Upper lobe of right lung (tissue), 1 donor: ENCODE measurements at regions not wholly inside any gene's neighbourhood (a gene's known extent, or its start where the extent isn't known, plus 50 kb on each side); places are given as distances from the start of the nearest gene placed in this dataset.

ENCODE experiments used
- ATAC-seq: fragments of 200-7000 bp; cut with Tn5 transposase; one replicate; pipeline ENCODE4 v1.9.1; 2020; ENCODE audit warnings: mild to moderate bottlenecking, moderate library complexity
- DNase-seq: peaks from one replicate; pipeline ENCODE4 v3.0.0-alpha.2; 2020
- H3K27ac ChIP-seq: fragments of 200-600 bp; one replicate; pipeline ENCODE4 v1.8.0; 2022
- H3K27me3 ChIP-seq: fragments of 200-600 bp; one replicate; pipeline ENCODE4 v1.8.0; 2022; ENCODE audit warnings: mild to moderate bottlenecking
- H3K36me3 ChIP-seq: fragments of 200-600 bp; one replicate; pipeline ENCODE4 v1.8.0; 2022
- H3K4me1 ChIP-seq: fragments of 200-600 bp; one replicate; pipeline ENCODE4 v1.8.0; 2022
- H3K4me3 ChIP-seq: fragments of 200-600 bp; one replicate; pipeline ENCODE4 v1.8.0; 2022; ENCODE audit warnings: mild to moderate bottlenecking
- H3K9me3 ChIP-seq: fragments of 200-600 bp; one replicate; pipeline ENCODE4 v1.8.0; 2022
- intact Hi-C: fragments of 100-400 bp; cut with DNase I; formaldehyde crosslinking; loops from one replicate; pipeline ENCODE4 v1.11.0; 2022
- TF ChIP-seq, protein P1 (sequence below): fragments of 200-600 bp; IDR thresholded peaks from one replicate; pipeline ENCODE4 v1.8.0; 2022; ENCODE audit warnings: antibody characterized with exemption
- donor health status: DM: no; HTN: yes; CAD: no; lungs with severe emphysema.

DNA sequence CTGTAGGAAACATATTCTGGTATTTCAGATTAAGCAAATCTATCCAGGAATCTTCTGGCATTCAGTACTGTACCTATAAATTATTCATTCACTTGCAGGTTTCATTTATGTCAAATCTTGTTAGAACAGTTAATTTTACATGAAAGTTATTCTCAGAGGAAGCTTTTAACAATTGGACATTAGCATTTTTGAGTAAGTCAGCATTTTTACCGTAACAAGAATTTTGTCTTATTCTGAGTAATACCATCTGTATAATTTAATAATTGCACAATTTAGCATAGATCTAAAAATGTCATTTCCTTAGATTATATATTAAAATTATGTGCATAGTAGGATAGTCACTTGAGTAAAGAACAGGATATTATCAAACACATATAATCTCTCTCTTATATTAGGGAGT lies 764.8 kb upstream of the LRFN5 start:
- Histone ChIP-seq H3K27me3 (no peaks in the 10 kb centered on the region), H3K27ac (no peak overlapping the region), H3K4me3 (no peak overlapping the region), H3K4me1 (no peaks in the 10 kb centered on the region), H3K9me3 (no peaks in the 10 kb centered on the region), H3K36me3 (no peaks in the 10 kb centered on the region)
- no peak for ATAC-seq
- intact Hi-C loops: no loop called here
- no peak for DNase-seq
- TF ChIP-seq, protein P1, sequence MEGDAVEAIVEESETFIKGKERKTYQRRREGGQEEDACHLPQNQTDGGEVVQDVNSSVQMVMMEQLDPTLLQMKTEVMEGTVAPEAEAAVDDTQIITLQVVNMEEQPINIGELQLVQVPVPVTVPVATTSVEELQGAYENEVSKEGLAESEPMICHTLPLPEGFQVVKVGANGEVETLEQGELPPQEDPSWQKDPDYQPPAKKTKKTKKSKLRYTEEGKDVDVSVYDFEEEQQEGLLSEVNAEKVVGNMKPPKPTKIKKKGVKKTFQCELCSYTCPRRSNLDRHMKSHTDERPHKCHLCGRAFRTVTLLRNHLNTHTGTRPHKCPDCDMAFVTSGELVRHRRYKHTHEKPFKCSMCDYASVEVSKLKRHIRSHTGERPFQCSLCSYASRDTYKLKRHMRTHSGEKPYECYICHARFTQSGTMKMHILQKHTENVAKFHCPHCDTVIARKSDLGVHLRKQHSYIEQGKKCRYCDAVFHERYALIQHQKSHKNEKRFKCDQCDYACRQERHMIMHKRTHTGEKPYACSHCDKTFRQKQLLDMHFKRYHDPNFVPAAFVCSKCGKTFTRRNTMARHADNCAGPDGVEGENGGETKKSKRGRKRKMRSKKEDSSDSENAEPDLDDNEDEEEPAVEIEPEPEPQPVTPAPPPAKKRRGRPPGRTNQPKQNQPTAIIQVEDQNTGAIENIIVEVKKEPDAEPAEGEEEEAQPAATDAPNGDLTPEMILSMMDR: no peak

DNA sequence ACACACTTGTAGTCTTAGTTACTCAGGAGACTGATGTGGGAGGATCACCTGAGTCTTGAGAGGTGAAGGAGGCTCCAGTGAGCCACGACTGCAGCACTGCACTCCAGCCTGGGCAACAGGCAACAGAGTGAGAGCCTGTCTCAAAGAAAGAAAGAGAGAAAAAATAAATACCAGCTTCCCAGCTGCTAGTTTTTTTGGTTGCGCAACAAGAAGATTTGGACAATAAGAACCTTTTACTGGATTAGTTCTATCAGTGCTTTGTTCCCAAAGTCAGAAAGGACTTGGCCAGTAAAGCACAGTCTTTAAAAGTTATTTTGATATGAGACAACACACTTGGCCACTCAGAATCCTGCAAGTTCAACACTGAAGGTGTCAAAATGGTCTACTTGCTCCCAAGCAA lies 768.1 kb upstream of the LRFN5 start:
- Histone ChIP-seq H3K27ac (no peak overlapping the region), H3K27me3 (no peaks in the 10 kb centered on the region), H3K4me1 (no peaks in the 10 kb centered on the region), H3K9me3 (no peaks in the 10 kb centered on the region), H3K36me3 (no peaks in the 10 kb centered on the region), H3K4me3 (no peak overlapping the region)
- TF ChIP-seq, protein P1: no peak
- intact Hi-C loops: no loop called here
- ATAC-seq (no peak), DNase-seq (no peak)

DNA sequence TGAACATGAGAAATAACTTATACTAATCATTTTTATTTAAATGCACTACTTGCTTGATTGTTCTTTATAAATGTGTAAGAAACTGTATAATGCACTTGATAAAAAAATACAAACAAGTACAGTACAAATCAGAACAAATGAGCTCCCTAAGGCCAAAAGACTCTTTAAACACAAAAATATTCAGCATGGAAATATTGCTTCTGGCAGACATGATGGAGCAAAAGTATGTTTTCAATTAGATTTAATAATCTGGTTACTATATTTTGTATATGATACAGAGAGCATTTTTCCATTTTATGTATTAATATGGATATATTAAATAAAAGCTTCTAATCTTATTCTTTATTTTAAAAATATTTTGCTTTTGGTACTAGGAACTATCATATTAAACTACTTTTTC lies 800.2 kb upstream of the LRFN5 start:
- no peak for ATAC-seq
- no peak for DNase-seq
- intact Hi-C loops: no loop called here
- Histone ChIP-seq H3K4me3 (no peak overlapping the region), H3K27ac (no peak overlapping the region), H3K36me3 (no peaks in the 10 kb centered on the region), H3K9me3 (peaks cover 3% of the 10 kb centered on the region), H3K27me3 (no peaks in the 10 kb centered on the region), H3K4me1 (no peaks in the 10 kb centered on the region)
- TF ChIP-seq, protein P1: no peak

DNA sequence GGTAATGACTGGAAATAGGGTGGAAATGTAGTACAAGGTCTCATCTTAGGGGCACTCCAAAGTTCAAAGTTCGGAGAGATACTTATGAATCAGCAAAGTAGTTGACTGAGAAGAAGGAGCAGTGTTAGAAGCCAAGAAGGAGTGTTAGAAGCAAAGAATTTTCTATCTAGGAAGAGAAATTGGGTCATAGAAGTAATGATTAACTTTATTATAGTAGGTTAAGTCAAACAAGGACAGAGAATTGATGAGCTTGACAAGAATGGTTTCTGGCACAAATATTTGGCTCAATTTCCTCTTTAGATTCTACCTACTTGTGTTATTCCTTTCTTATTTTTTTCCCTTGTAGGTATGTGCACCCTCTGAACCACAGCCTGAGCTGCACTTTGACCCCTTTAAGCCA lies 810.5 kb upstream of the LRFN5 start:
- Histone ChIP-seq H3K27ac (no peak overlapping the region), H3K4me3 (no peak overlapping the region), H3K27me3 (no peaks in the 10 kb centered on the region), H3K36me3 (no peaks in the 10 kb centered on the region), H3K4me1 (no peaks in the 10 kb centered on the region), H3K9me3 (no peaks in the 10 kb centered on the region)
- ATAC-seq (no peak), DNase-seq (no peak)
- TF ChIP-seq, protein P1: no peak
- intact Hi-C loops: no loop called here

DNA sequence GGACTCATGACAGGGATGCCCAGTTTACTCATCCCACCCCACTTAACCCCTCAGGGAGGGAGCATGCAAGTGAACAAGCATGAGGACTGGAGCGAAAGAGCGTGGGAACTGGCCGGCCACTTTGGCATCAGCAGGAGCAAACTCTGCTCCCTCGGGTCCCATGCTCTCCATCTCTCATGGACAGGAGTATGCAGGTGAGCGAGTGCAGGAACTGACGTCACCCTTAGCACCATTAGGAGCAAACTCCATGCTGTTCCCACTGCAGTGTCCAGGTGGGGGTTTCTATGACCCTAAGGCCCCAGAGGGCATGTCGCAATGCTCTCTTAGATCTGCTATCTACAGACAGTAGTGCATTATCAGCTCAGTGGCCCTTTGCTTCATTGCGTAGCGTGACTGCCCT lies 821.8 kb upstream of the LRFN5 start:
- Histone ChIP-seq H3K27me3 (no peaks in the 10 kb centered on the region), H3K27ac (no peak overlapping the region), H3K4me1 (no peaks in the 10 kb centered on the region), H3K36me3 (no peaks in the 10 kb centered on the region), H3K4me3 (no peak overlapping the region), H3K9me3 (no peaks in the 10 kb centered on the region)
- ATAC-seq (peak; percentile 26), DNase-seq (no peak)
- intact Hi-C loops: no loop called here
- TF ChIP-seq, protein P1: no peak

DNA sequence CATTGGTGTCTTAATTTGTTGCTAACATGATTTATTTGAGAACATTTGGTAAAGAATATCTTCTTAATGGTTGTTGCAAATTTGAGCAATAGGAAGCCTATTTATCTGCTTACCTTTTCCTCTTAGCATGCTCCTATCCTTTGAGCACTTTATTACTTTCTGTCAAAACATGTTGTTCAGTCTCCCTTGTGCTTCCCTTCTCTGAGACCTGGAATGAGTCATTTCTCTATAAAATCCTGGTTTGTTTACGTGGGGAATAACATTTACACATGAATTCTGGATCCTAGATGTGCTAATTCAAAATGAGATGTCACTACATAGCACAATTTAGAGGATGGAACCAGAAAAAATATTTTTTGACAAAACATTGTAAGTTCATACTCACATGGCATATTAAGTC lies 844.0 kb upstream of the LRFN5 start:
- TF ChIP-seq, protein P1: no peak
- ATAC-seq (no peak), DNase-seq (no peak)
- H3K27ac ChIP-seq: no peak overlapping the region
- H3K4me3 ChIP-seq: no peak overlapping the region
- H3K27me3 ChIP-seq: no peaks in the 10 kb centered on the region
- H3K9me3 ChIP-seq: no peaks in the 10 kb centered on the region
- no peaks in the 10 kb centered on the region for H3K4me1 ChIP-seq
- H3K36me3 ChIP-seq: no peaks in the 10 kb centered on the region
- intact Hi-C loops: no loop called here
